Activated T-helper 9 cell treated with anti-CD3 and anti-CD28 coated beads, Interleukin-2, amount 50 U/mL, for 16 hours (primary cell): ENCODE measurements at regions not wholly inside any gene's neighbourhood (a gene's known extent, or its start where the extent isn't known, plus 50 kb on each side); places are given as distances from the start of the nearest gene placed in this dataset.

Experiments
- DNase-seq: peaks from one replicate; pipeline ENCODE4 v3.0.0-alpha.2; 2020; ENCODE audit warnings: low read depth

GRCh38 chr2:240299710-240300068, 135.8 kb upstream of the GPC1 start:
- no peak for DNase-seq

DNA sequence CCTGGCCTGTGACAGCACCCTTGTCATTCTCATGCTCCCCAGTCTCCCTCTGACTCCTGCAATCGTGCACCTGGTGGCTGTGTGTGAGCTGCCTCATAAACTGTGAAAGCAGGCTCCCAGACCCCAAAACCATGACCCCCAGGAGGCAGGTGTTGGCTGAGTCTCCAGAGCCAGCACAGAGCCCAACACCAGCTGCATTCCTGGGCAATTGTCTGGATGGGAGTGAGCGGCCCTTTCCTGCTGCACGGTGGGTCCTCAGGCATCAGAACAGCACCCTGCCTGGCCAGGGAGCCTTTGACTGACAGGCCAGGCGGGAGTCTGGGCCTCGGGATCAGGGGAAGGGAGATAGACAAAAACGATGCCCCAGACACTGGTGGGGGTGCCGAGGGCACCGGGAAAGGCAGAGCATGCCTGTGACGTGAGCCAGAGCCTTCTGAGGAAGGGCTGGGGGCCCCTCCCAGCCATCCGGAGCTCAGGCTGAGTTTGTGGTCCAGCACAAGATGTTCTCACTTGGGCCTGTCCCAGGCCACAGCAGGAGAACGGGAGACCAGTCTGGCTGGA, 135.1 kb upstream of the GPC1 start:
- DNase-seq, result no peak

- DNase-seq, result no peak
Observed at GRCh38 chr2:240300840-240301239, 134.6 kb upstream of the GPC1 start.

DNA sequence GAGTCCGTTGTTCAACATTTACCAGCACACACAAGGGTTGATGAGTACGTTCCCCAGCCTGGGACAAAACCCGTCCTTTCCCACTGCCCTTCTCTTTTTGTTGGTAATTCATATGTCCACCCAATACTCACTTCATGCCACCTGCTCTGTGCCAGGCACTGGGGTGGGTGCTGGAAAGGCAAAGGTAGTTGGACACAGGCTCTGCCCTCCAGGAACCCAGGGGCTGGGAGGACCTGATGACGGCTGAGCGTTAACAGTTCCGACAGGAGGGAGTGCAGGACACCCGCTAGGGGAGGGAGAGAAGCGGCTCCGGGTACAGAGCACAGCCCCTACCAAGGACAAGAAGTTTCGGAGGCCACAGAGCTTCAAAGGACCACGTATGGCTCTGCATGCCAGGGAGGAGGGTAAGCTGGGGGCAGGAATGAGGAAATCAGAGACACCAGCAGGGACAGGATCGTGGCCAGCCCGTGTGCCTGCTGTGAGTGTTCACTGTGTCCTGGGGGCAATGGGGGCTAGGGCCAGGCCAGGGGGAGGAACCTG, 134.1 kb upstream of the GPC1 start:
- no peak for DNase-seq

DNA sequence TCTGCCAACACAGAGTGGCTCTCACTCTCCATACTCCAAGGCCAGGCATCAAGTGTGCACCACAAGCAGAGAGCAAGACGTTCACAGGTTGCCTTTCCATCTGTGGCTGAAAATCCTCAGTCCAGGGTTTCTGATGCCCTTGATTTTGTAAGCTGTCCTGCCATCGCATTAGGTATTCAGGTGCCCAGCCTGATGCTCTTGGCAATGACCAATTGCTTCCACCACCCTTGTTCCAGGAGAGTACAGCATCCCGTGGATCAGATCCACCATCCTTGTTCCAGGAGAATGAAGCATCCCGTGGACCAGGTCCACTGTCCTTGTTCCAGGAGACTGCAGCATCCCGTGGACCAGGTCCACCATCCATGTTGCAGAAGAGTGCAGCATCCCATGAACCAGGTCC, 133.4 kb upstream of the GPC1 start:
- no peak for DNase-seq

DNA sequence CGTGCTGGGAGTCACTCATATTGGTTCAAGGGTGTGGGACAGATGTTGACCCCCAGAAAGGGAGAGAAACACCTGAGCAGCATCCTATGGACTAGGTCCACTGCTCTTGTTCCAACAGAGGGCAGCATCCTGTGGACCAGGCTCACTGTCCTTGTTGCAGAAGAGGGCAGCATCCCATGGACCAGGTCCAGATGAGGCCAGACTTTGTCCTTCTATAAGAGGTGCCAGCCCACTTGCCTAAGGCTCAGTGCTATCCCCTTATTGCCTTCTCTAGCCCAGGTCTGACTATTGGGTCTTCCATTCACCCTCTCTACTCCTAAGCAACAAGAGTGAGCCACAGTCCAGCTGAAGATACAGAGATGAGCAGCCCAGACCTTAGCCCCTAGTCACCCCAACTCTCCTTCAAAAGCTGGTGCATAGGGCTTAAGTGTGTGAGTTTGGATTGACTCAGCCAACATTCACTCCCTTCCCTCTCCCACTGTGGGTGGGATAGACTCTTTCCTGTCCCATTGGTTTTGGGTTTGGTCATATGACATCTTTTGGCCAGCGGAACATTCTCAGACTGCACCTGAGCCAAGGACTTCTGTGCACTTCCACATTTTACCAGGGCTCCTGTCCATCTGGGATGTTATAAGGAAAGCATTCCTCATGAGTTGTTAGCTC, 132.4 kb upstream of the GPC1 start:
- no peak for DNase-seq

- no peak for DNase-seq
Observed at GRCh38 chr2:240303896-240304745, 131.3 kb upstream of the GPC1 start.

DNA sequence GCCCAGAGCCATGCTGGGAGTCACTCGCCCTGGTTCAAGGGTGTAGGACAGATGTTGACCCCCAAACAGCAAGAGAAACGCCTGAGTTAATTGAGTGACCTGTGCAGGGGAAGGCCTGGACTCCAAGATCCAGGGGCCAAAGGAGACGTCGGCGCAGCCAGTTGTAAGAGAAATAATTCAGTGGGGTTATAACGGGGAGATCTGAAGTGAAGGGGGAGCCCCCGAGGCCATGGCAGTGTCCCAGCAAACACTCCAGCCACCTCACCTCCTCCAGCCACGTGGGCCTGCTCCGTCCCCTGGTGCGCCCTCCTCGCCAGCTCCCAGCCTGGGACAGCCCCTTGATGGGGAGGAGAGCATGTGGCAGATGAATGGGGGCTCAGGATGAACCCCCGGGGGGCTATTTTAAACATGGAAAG, 130.7 kb upstream of the GPC1 start:
- DNase-seq, result no peak

- DNase-seq, result no peak
Observed at GRCh38 chr2:240305369-240305962, 130.0 kb upstream of the GPC1 start.

DNA sequence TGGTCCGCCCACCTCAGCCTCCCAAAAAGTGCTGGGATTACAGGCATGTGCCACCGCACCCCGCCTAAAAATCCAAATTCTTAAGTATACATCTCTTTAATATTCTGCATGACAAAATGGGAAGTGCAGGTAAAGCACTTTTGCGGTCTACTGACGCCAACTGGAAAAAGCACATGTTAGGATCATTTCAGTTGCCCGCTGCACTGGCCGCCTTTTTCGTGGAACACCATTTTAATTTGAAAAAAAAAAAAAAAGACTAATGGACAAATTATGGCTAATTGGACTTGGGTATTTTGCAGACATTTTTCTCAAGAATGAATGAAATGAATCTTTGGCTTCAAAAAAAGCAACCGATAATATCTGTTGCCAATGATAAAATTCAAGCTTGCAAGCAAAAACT, 129.3 kb upstream of the GPC1 start:
- DNase-seq, result no peak

DNA sequence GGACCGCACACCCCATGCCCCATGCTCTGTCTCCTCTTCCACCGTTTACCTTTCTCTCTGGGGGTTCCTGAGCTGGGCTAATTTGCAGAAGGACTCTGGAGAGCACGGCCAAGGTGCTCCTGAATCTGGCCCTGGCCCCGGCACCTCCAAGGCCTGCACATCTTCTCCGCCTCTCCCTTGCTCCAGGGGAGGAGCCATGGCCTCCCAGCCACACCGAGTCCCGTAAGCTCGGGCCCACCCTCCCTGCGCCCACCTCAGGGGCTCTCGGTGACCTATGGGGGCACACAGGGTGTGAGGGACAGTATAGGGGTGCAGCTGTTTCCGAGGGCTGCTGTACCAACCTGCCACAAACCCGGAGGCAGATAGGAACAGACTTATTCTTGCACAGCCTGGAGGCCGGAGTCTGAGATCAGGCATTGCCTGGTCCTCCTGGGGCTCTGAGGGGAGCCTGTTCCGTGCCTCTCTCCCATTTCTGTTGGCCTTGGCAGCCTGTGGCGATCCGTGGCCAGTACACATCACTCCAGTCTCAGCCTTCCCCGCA, 127.3 kb upstream of the GPC1 start:
- DNase-seq, result no peak

- DNase-seq, result no peak
Observed at GRCh38 chr2:240309214-240309613, 126.2 kb upstream of the GPC1 start.

GRCh38 chr2:240310201-240310600, 125.3 kb upstream of the GPC1 start:
- no peak for DNase-seq

- no peak for DNase-seq
Observed at GRCh38 chr2:240310645-240311044, 124.8 kb upstream of the GPC1 start.

DNA sequence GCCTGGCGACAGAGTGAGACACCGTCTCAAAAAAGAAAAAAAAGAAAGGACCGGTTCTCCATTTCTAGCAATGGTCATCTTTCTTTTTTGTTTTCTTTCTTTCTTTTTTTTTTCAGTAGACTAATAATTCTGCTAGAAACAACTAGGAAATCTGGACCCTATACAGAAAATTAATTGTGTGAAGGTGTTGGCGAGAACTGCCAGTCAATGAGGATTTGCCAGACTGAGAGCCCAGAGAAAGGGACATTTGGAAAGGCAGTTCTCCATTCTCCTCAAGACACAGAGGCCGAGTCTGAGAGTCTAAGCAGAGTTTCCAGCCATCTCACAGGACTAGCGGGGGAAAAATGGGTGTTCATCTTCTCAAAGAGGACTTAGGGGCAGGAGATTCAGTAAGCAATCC, 123.6 kb upstream of the GPC1 start:
- no peak for DNase-seq

- no peak for DNase-seq
Observed at GRCh38 chr2:240319221-240319854, 116.1 kb upstream of the GPC1 start.

DNA sequence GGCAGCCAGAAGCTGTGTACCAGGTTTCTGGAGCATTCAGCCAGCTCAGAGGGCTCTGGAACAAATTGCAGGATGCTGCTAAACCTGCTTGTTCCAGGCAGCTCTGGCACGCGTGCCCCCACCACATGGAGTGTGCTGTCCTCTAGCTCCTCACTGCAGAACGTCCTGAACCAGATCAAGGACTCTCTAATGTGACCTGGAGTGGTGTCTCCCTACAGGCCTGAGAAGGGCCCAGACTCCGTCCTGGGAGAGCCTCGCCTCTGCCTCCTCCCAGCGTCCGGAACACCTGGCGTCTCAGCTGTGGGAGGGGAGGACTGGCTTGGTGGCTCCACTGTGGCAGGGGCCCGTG, 115.6 kb upstream of the GPC1 start:
- no peak for DNase-seq

DNA sequence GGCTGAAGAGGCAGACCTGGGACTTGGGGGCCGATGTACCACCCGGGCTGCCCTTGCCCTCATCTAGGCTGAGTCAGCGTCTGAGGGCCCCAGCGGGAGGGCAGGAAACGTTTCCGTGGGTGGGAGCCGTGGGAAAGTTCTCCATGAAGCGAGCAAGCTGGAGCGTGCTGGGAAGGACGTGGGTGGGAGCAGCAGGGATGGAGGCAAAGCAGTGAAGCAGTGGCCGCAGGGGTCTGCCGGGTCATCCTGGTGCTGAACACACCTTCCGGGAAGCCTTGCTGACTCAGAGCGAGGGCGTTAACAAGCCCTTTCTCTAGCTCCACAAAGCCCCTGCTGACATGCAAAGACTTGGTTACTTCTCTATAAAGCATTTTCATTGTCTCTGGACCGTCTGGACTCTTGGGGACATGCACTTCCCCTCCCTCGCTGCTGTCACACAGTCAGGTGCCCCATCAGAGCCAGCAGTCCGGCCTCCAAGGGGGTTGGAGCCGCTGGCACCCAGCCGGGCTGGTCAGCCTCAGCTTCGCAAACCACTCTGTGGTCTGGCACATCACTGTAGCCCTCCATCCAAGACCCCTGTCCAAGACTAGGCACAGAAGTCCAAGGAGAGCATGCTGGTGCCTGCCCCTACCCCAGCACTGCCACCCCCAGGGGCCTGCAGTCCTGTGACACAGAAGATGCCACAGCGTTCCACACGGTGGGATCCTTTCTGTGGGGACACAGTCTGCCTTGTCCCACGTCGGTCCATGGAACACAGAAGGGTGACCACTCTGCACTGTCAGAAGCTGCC, 115.1 kb upstream of the GPC1 start:
- no peak for DNase-seq

GRCh38 chr2:240322231-240322955, 113.1 kb upstream of the GPC1 start:
- no peak for DNase-seq

- DNase-seq, result no peak
Observed at GRCh38 chr2:240322991-240323390, 112.5 kb upstream of the GPC1 start.
